GM18519 (cell line): ENCODE measurements at regions not wholly inside any gene's neighbourhood (a gene's known extent, or its start where the extent isn't known, plus 50 kb on each side); places are given as distances from the start of the nearest gene placed in this dataset.

Experiments
- ATAC-seq: cut with Tn5 transposase; IDR thresholded peaks from one replicate; pipeline ENCODE4 v1.9.1; 2021; ENCODE audit warnings: mild to moderate bottlenecking, moderate library complexity; ENCODE audit not compliant: unreplicated experiment, low FRiP score

DNA sequence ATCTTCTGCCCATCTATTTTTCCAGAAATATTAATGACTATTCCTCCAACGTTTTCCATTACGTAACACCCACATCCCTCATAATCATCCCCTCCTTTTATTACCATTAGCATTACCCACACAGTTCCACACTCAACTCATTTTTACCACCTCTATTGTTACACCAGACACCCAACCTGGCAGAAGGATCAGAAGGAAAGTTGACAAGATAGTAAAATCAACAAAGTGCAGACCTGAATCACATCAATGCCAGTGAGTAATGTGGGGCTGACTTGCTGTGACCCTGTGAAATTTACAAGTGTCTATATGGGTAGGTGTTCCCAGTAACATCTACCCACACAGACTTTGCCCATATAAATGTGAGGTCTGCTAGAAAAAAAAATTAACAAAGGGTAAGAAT, 568.2 kb downstream of the MAFB start:
- no peak for ATAC-seq

DNA sequence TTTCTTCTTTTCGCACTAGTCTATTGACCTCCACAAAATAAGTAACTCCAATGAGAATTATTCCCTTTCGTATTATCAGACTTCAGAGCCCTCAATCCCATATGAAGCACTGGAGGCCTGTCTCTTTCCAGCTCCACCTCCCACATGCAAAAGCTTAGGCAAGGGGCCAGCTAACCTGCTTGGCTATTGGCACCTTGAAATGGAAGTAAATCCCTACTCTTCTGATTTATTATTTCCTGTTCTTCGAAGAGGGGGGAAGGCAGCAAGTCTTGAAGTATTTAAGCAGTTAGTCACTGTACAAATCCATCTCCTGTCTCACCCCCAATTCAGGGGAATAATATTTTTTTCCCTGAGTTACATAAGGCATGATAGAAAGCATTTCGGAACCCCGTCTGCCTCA, 577.8 kb downstream of the MAFB start:
- no peak for ATAC-seq

DNA sequence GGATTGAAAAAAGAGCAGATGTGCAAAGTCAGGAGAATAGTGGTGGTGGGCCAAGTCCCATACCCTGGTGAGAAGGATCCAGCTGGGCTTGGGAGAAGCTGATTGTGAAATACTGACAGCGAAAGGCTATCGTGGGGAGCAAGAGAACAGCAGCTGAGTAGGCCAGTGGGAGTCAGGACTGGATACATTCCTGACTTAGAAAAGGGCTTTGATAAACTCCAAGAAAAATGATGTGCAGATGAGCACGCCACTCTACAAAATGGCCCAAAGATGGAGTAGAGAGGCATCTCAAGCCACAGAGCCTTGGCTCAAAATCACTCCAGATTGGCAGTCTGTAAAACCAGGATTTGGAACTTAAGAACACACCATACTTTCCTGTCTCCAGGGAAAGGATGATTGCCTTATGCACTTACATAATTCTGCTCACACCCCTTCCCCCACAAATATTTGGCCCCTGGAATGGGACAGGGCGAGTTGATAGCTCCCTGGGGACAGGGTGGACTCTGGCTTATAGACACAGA, 578.7 kb downstream of the MAFB start:
- no peak for ATAC-seq

DNA sequence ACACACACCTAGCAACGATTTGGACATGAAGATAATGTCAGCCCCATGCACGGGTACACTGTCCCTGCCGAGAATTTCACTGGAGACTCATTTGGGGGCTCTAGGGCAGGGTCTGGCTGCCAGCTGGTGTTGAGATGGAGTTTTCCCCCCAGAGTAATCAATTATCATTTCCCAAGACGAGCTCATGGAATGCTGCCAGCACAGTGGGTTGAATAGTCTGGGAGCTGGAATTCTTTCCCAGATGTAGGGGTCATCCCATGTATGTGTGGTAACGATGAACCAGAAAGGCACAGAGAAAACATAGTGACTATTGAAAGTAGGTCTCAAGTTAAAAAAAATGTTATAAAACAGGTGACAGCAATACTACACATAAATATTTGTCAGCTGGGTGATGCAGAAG, 579.9 kb downstream of the MAFB start:
- ATAC-seq, result no peak

DNA sequence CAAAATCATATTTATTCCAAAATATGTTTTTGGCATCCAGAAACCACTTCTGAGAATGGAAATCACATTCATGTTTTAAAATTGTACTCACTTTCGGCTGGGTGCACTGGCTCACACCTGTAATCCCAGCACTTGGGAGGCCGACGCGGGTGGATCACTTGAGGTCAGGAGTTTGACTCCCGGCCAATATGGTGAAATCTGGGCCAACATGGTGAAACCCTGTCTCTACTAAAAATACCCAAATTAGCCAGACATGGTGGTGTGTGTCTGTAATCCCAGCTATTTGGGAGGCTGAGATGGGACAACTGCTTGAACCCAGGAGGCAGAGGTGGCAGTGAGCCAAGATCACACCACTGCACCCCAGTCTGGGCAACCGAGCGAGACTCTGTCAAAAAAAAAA, 580.7 kb downstream of the MAFB start:
- ATAC-seq, result no peak

DNA sequence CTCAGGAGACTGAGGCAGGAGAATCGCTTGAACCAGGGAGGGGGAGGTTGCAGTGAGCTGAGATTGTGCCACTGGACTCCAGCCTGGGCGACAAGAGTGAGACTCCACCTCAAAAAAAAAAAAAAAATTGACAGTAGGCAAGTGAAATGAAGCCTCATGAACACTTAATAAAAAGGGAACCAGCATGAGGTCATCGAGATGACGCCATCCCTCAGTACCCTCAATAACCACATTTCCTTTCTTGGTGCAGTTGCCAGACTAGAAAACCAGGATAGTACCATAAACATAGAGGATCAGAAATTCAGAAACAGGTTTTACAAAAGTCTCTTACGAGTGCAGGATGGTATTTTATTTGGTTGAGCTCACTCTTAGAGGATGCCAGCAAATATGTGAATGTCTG, 584.1 kb downstream of the MAFB start:
- ATAC-seq, result no peak

DNA sequence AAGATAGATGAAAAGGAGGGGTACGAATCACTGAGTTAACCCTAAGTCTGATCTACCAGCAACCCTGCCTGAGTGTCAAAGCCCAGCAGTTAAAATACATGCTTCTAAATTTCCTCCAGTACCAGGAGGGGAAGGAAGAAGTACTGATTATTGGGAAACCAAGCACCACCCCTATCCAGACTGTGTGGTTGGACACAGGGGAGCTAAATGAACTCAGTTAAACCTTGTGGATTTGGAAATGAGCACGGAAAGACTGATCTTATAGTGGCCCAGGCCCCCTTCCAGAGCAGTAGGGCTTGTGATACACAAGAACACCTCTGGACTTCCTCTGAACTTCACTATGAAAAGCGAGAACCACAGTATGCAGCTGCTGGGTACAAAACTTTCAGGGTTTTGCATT, 585.6 kb downstream of the MAFB start:
- ATAC-seq, result no peak

DNA sequence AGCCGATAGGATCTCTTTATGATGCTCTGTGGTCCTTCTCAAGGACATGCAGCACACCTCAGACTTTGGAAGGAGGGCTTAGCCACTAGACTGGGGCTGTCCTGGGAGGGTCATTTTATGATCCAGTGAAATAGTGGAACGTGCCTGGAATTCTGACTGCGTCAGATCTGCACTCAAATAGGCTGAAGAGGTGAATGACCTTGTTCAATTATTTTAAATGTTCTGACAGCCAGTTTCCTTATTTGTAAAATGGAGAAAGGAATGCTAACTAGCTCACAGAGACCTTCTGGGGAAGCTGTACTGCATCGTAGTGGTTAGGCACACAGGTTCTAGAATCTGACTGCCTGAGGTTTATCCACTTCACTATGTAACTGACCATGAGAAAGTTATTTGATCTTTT, 587.5 kb downstream of the MAFB start:
- no peak for ATAC-seq

DNA sequence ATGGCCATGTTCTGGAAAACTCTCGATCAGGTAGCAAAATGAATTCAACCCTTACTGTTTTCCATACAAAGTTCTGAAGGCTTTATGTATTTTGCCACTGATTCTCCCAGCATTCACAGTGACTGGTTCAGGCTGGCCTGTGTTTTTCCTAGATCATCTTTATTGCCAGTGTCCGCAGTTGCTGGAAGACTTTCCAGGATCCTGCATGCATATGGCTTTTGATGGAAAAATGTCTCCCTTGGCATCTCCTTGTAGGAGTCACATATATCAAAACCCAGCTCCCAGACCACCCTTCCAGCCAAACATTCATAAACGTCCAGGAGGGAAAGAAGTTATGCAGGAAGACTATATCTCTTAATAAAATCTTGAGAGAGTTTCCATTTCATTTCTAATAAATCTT, 588.8 kb downstream of the MAFB start:
- no peak for ATAC-seq

DNA sequence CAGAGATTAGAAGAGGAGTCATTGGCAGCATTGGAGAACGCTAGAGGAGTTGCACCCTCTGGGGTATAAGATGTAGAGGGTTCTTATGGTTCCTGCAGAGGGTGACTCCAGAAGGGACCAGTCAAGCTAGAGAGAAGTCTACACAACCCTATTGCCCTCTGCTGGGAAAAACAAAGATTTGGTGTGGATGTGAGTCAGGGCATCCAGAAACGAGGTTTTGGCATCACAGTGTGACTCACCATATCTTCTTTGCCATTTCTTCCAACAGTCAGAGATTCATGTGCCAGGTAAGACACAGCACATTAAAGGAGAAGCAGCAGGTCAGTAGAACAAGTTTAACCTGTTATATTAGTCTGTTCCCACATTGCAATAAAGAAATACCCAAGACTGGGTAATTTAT, 598.8 kb downstream of the MAFB start:
- ATAC-seq, result no peak

DNA sequence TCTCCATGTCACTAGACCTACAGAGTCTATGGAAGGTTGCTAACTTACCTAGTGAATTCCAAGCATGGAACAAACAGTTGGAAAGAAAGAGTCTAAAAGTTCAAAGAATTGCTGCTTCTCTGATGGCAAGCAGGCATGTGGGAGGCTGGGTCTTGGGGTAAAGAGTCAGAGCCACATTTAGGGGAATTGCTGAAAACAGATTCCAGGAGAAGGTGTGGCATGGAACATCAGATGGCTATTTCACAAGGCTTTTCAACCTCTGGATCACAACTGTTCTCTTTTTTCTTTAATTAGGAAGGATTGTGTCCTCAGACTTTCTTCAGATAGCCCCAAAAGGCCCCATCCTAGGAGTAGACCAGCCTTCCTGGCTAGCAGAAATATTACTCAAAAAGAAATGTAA, 601.5 kb downstream of the MAFB start:
- no peak for ATAC-seq

DNA sequence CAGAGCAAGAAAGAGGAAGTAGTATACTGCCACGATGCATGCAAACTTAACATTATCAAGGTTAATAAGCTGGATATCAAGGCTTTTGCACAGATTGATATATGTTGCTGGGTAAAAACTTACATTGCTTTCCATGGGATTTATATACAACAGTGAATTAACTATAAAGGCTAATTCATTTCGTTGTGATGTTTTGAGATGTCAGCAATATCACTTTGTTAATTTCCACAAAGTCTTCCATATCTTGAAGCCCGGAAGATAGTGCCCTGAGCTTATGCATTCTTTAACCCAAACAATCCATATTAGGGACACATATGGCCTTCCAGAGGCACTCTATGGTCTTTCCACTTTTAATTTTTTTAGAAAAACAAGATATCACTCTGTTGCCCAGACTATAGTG, 603.5 kb downstream of the MAFB start:
- no peak for ATAC-seq

DNA sequence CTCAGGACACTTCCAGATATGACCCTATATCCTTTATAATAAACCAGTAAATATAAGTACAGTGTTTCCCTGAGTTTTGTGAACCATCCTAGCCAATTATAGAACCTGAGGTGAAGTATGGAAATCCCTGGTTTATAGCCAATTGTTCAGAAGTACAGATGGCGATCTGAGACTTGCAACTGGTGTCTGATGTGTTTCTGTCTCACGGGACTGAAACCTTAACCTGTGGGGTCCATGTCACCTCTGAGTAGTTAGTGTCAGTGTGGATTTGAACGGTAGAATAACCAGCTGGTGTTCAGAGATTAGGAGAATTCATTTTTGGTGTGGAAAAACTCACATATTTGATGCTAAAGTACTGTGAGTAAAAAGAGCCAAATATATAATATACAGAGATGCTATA, 606.6 kb downstream of the MAFB start:
- no peak for ATAC-seq

DNA sequence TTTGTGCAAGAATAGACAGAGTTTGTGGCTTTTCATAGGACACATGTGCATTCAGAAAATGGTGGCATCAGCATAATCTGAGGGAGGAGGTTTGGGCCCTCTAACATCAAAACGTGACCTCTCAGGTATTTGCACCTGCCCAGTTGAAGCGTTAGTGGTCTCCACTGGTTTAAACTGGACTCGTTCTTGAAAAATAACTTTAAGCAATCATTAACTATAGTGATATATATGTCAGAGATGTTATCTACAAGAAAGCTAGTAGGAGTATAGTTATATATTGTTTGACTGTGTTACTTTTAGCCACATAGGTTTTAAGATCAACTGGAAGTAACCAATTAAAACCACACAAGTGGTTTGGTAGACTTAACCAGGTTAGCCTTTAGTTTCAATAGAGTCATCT, 607.4 kb downstream of the MAFB start:
- no peak for ATAC-seq

DNA sequence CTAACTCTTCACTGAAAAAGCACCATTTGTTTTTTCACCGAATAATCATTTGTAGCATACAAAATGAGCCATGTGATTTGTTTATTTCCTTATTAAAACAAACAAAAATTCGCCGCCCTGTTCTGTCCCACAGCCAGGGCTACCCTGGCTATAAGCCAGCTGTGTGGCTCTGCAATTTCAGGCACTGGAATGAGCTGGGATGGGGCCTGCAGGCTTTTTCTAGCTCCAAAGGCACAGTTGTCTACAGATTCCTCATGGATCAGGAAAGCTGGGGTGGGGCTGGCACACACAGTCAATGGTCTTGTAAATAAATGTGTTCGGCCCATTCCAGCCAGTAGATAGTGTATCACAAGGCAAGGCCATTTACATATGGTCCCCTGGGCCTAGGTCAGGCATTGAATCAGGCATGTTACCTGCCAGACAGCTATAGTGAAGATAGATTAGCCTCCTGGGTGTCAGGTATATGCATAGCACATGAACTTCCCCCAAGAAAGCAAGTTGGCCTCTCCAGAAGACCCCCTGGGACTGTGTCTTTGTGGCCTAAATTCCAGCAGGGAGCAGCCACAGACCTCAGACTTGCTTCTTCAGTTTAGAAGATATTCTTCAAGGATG, 608.9 kb downstream of the MAFB start:
- ATAC-seq, result no peak

DNA sequence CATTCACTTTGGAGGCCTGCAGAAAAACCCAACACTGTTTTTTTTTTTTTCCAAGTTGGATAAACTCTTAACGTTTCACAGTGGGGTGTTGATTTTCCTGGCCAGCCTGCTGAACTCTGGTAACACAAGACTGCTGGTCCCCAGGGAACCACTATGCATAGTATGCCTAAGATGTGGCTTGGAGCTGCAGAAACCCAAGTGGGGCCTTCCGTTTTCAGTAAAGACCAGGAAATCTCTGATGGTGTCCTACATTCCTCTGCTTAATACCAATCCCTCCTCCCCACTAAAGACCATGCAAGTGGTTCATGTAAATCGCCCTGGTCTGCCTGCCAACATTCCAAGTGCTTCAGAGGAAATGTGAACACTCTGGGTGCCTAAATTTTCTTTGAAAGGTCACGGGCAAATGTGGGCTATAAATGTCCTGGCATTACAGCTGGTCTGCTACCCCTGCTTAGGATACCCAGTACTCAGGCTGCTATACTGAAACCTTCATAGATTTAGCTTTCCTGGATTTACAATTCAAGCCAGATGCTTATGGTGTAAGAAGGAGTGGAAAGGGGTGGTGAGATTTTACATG, 615.4 kb downstream of the MAFB start:
- ATAC-seq, result no peak

DNA sequence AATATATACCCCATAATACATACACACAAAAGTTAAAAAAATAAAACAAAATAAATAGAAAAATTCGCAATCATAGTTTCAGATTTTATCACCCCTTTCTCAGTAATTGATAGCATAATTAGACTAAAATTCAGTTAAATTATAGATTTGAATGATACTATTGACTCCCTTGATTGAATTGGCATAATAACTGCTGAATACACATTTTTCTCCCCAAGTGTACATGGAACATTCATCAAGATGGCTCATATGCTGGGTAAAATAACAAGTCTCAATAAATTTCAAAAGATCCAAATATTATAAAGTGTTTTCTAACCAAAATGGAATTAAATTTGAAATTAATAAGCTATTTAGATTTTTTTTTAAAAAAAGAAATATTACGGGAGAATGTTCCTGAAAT, 616.1 kb downstream of the MAFB start:
- ATAC-seq, result no peak

DNA sequence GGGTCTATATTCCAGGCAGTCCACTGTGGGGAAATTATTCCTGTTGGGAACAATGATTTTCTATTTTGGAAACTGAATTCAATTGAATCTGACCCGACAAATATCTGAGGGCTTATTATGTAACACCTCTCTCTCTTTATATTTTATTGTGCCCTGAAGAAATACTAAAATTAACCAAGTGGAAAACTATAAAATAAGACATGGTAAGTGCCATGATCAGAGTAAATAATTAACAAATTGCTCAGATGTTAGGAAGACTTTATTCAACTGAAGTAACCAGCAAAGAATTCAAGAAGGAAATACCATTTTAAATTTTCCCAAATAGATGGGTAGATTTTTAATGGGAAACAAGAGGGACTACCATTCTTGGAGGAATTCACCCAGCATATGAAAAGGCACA, 632.9 kb downstream of the MAFB start:
- ATAC-seq, result no peak

DNA sequence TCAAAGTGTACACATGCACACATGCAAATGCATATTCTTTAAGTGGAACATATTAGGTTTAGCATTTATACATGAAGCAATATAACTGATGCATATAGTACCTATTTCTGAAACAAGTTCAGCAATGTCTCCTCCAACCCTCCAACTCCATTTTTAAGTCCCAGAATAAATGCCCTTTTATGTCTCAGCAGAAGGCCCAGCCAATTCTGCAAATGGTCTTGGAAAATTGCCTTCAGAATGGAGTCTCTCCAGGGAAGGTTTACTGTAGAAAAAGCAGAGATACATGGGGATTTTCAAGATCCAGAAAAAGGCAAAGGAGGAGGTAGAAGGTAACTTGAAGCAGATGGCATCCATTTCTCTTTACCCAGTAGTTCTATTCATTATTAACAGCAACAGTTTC, 633.3 kb downstream of the MAFB start:
- no peak for ATAC-seq

DNA sequence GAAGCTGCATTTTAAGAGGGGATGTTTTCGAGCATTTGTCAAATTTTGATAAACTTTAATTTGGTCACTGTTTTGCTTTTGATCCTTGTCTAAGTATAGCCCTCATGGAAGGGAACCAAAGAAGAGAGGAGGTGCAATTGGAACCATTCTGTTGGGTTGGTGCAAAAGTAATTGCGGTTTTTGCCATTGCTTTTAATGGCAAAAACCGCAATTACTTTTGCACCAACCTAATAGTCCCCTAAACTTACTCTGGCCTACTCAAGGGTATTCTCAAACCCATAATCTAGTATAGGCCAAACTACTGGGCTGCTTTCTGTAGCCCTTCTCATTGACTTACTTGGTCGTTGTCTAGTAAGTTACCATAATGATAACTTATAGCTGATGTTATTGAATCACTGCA, 634.7 kb downstream of the MAFB start:
- no peak for ATAC-seq

DNA sequence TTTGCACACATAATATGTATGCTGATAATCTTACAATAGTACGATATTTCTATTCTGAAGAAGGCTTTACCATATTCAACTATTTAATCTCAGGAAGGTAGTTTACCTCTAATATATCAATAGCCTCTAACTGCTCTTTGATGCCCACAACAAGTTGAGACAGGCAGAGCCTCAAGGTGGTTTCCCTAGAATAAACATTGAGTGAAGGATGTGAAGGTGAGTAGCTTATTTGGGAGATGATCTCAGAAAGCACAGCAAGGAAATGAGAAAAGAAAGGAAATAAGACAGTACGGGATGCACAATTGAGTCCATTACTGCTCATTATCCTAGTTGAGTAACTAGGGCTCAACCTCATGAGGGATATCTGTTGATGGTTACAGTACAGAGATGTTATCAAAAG, 638.4 kb downstream of the MAFB start:
- ATAC-seq, result no peak

DNA sequence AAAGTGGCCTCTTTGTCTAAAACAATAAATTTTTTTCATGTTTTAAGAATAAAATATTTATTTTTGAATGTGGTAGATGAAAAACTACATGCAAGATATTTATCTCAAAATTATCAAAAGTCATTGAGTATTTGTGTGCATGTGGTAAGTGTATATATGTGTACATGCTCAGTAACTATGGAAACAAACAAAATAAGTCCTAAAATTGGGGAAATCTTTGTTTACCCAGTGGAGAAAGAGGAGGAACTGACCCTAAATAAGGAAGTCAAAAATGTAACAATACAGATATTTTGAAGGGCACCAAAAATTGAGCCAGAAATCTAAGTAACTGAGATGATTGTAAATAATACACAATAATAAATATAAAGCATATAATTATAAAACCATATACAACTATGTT, 639.2 kb downstream of the MAFB start:
- ATAC-seq, result no peak

DNA sequence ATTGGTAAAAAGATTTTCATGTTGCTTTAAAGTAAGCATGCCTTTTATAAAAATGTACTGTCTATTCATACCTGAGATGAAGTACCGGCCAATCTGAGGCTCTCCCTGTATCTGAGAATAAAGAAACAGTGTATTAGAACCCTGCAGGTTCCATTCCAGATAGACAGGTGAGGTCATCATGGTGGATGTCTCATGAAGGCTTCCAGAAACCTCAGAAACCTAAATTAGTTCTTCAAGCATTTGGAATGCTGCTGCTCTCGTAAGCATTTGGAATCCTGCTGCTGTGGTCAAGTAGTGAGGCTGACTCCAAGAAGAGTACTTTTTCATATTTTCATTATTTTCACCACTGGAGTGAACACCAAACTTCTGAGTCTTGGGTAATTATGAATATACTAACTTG, 642.3 kb downstream of the MAFB start:
- ATAC-seq, result no peak
